PC-3 (cell line): ENCODE measurements at regions not wholly inside any gene's neighbourhood (a gene's known extent, or its start where the extent isn't known, plus 50 kb on each side); places are given as distances from the start of the nearest gene placed in this dataset.

Experiments used
- CTCF ChIP-seq: fragments of 300-600 bp; sonication (generic); conservative IDR thresholded peaks from 2 replicates; pipeline ENCODE4 v1.5.1; 2017; ENCODE audit warnings: antibody characterized with exemption, low read depth, mild to moderate bottlenecking, low read length
- EZH2 ChIP-seq: fragments of 300-600 bp; sonication (generic); IDR thresholded peaks from one replicate; pipeline ENCODE4 v1.6.1; 2017; ENCODE audit warnings: antibody characterized with exemption, mild to moderate bottlenecking, low read length; ENCODE audit not compliant: unreplicated experiment
- EZH2phosphoT487 ChIP-seq: fragments of 300-600 bp; sonication (generic); IDR thresholded peaks from 2 replicates; pipeline ENCODE4 v1.6.1; 2018; ENCODE audit warnings: mild to moderate bottlenecking, antibody characterized with exemption, low read length, borderline replicate concordance

- no peak for TF ChIP-seq EZH2
- no peak for TF ChIP-seq CTCF
- TF ChIP-seq EZH2phosphoT487 = no peak
Observed at GRCh38 chr5:12793373-12793772, 889.1 kb upstream of the CTNND2 start.
